GM23248 (cell line): ENCODE measurements at regions not wholly inside any gene's neighbourhood (a gene's known extent, or its start where the extent isn't known, plus 50 kb on each side); places are given as distances from the start of the nearest gene placed in this dataset.

Experiments
- EZH2 ChIP-seq: fragments of 200-600 bp; sonication (generic); IDR thresholded peaks from 2 replicates; pipeline ENCODE4 v1.6.1; 2018; ENCODE audit warnings: antibody characterized with exemption, mild to moderate bottlenecking; ENCODE audit not compliant: insufficient read depth, poor library complexity, severe bottlenecking
- EZH2phosphoT487 ChIP-seq: fragments of 200-600 bp; sonication (generic); IDR thresholded peaks from 2 replicates; pipeline ENCODE4 v1.6.1; 2018; ENCODE audit warnings: antibody characterized with exemption, moderate library complexity, mild to moderate bottlenecking, low read depth; ENCODE audit not compliant: insufficient read depth

DNA sequence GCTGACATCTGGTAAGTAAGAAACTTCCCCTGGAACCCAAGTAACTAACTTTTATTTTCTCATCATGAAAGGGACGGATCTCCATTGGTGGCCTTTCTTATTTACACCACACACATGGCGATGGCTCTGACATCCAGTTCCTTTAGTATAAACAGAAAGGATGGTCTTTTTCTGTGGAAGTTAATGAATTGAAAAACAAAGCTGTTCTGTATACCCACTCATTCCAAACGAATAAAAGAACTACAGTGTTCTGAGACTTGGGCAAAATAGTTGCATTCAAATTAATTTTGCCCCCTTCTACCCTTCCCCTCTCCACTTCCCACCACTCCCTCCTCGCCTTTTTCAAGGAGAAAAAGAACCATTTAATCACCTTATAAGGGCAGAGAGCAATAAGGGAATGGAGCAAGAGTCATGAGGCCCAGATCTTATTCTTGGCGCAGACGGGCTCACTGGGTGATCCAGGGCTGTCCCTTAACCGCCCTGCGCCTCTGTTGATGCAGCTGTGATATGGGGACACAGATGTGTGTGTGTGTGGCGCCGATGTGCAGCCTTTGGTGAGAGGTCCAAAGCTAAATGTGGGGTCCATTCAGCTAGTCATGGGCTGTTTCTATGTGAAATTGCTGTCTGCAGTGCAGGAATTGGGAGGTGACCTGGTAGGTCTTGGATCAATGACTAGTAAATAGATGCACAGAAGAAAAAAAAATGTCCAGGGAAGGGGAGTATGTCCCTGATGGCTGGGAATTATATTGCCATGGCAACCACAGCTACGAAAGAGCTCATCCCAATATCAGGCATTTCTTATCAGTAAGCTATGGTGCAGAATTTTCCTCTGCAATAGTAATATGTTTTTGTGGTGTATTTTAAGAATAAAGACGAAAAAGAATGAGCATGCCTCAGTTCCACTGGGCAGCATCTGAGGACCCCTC is 141.5 kb upstream of the ERCC6L2 start:
- no peak for TF ChIP-seq EZH2
- no peak for TF ChIP-seq EZH2phosphoT487
